ENCODE measurements at regions not wholly inside any gene's neighbourhood (a gene's known extent, or its start where the extent isn't known, plus 50 kb on each side); places are given as distances from the start of the nearest gene placed in this dataset.

DNA sequence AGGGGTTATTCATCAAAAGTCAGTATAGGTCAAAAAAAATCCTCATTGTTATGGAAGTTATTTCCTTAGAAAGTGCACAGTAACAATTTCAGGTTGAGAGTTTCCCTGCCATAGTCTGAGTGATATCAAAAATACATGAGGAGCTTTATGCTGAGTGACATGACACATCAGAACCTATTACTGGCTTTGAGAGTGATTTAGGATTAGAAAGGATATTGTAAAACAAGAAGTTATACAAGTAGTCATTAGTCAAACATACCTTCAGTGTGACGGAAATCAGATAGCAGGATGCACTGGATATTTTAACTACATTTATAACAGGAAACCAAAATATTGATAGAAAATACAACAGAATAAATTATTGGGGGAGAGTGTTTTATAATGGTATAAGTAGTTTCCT lies 471.1 kb downstream of the VGLL3 start:
- H3K4me1 ChIP-seq (ENCODE audit: insufficient read depth, low read length): no peaks in the 10 kb centered on the region
- no peak overlapping the region for H3K9ac ChIP-seq (ENCODE audit: low read depth, low read length)
- H3K4me3 ChIP-seq (ENCODE audit: low read length): no peak overlapping the region
- no peak overlapping the region for H3K27ac ChIP-seq (ENCODE audit: low read length)
- H3K9me3 ChIP-seq (ENCODE audit: insufficient read depth, low read depth, low read length): no peaks in the 10 kb centered on the region
- no peaks in the 10 kb centered on the region for H3K36me3 ChIP-seq (ENCODE audit: insufficient read depth, low read depth, low read length)
- H3K27me3 ChIP-seq (ENCODE audit: insufficient read depth, low read length): no peaks in the 10 kb centered on the region

DNA sequence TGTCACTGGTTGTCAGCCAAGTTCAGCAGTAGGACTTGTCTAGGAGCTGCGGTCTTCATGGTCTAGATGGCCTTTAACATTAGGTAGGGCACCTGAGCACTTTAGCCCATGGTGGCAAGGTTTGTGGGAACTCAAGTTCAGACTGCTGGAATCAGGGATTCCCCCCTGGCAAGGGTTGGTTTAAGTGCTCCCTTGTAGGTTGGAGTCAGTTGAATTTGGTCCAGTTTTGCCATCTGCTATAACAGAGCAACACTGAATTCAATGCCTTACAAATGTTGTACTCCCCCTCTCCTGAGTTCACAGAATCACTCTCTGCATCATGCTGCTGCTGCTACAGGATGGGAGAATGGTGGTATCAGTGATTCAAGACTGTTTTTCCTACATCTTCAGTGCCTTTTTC lies 509.3 kb downstream of the VGLL3 start:
- no peak overlapping the region for H3K4me3 ChIP-seq (ENCODE audit: low read length)
- H3K9me3 ChIP-seq (ENCODE audit: insufficient read depth, low read depth, low read length): no peaks in the 10 kb centered on the region; the same call in 1 of the 2 replicates
- no peaks in the 10 kb centered on the region for H3K27me3 ChIP-seq (ENCODE audit: insufficient read depth, low read length)
- no peaks in the 10 kb centered on the region for H3K4me1 ChIP-seq (ENCODE audit: insufficient read depth, low read length)
- no peak overlapping the region for H3K27ac ChIP-seq (ENCODE audit: low read length)
- H3K9ac ChIP-seq (ENCODE audit: low read depth, low read length): no peak overlapping the region
- no peaks in the 10 kb centered on the region for H3K36me3 ChIP-seq (ENCODE audit: insufficient read depth, low read depth, low read length)

DNA sequence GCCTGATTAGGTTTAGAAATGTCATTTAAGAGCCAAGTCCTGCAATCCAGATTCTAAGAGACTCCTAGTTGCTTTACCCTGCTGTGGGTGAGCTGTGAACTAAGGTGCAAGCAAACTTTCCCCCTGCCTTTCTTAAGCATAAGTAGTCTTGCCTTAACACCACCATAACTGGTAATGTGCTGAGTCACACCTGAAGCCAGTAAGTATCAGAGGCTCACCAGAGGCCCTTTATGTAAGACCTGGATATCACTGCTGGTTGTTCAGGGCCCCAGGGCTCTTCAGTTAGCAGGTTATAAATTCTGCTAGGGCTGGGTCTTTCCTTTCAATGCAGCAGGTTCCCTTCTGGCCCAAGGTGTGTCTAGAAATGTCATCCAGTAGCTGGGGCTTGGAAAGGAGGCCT lies 509.9 kb downstream of the VGLL3 start:
- Histone ChIP-seq H3K27ac (ENCODE audit: low read length) (no peak overlapping the region), H3K36me3 (ENCODE audit: insufficient read depth, low read depth, low read length) (no peaks in the 10 kb centered on the region), H3K4me1 (ENCODE audit: insufficient read depth, low read length) (no peaks in the 10 kb centered on the region), H3K9ac (ENCODE audit: low read depth, low read length) (no peak overlapping the region), H3K4me3 (ENCODE audit: low read length) (no peak overlapping the region), H3K9me3 (ENCODE audit: insufficient read depth, low read depth, low read length) (no peaks in the 10 kb centered on the region; the same call in 1 of the 2 replicates), H3K27me3 (ENCODE audit: insufficient read depth, low read length) (no peaks in the 10 kb centered on the region)

DNA sequence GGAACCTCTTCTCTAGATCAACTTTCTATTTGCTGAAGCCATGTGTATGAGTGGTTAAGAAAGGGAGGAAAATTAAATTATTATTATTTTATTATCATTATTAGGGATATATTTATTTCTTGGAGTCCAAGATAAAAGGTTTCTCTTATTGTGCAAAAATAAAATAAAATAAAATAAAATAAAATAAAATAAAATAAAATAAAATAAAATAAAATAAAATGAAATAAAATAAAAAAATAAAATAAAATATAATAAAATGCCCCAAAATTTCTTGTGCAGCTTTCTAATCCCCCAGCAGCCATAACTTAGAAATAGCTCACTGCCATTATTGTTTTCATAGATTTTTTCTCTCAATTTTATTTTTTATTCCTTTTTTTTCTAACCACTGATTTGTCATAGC lies 526.8 kb downstream of the VGLL3 start:
- no peaks in the 10 kb centered on the region for H3K9me3 ChIP-seq (ENCODE audit: insufficient read depth, low read depth, low read length)
- H3K9ac ChIP-seq (ENCODE audit: low read depth, low read length): no peak overlapping the region
- H3K27me3 ChIP-seq (ENCODE audit: insufficient read depth, low read length): no peaks in the 10 kb centered on the region
- H3K27ac ChIP-seq (ENCODE audit: low read length): no peak overlapping the region
- H3K4me1 ChIP-seq (ENCODE audit: insufficient read depth, low read length): no peaks in the 10 kb centered on the region
- H3K4me3 ChIP-seq (ENCODE audit: low read length): no peak overlapping the region
- H3K36me3 ChIP-seq (ENCODE audit: insufficient read depth, low read depth, low read length): no peaks in the 10 kb centered on the region

DNA sequence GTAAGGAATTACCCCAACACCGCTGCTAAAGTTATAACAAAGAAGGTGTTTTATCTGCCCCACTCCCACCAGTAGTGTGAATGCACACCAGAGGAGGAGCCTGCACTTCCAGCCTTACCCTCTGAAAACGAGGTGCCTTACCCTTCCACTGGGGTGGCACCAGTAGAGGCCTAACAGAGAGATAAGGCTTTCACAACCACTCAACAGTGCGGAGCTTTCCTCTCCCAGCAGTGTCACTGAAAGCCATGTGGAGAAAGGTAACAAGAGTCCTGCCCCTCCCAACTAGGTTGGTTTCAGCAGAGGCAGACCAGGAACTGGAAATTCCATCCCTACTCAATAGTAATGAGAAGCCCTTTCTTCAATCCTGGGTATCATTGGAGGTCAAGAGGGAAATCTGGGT lies 539.2 kb downstream of the VGLL3 start:
- Histone ChIP-seq H3K9ac (ENCODE audit: low read depth, low read length) (no peak overlapping the region), H3K9me3 (ENCODE audit: insufficient read depth, low read depth, low read length) (no peaks in the 10 kb centered on the region), H3K36me3 (ENCODE audit: insufficient read depth, low read depth, low read length) (no peaks in the 10 kb centered on the region), H3K4me3 (ENCODE audit: low read length) (no peak overlapping the region), H3K4me1 (ENCODE audit: insufficient read depth, low read length) (no peaks in the 10 kb centered on the region), H3K27me3 (ENCODE audit: insufficient read depth, low read length) (no peaks in the 10 kb centered on the region), H3K27ac (ENCODE audit: low read length) (no peak overlapping the region)

DNA sequence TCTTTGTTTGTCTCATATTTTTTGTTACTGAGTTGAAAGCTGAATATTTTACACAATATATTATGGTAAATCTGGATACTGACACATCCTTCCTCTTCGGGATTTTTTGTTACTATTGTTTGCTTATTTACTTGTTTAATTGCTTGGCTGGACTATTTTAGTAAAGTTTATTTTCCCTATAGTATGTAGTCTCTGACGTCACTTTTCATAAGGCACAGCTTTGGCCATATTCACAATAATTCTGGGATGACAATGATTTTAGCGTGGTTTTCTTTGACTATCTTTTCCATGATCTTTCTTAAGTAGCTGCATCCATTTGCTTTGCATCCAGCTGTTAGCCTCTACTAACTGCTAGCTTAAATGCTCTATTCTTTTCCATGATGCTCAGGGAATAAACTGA lies 552.4 kb downstream of the VGLL3 start:
- Histone ChIP-seq H3K4me1 (ENCODE audit: insufficient read depth, low read length) (no peaks in the 10 kb centered on the region), H3K9ac (ENCODE audit: low read depth, low read length) (no peak overlapping the region), H3K9me3 (ENCODE audit: insufficient read depth, low read depth, low read length) (no peaks in the 10 kb centered on the region), H3K27ac (ENCODE audit: low read length) (no peak overlapping the region), H3K27me3 (ENCODE audit: insufficient read depth, low read length) (no peaks in the 10 kb centered on the region), H3K4me3 (ENCODE audit: low read length) (no peak overlapping the region), H3K36me3 (ENCODE audit: insufficient read depth, low read depth, low read length) (no peaks in the 10 kb centered on the region)

DNA sequence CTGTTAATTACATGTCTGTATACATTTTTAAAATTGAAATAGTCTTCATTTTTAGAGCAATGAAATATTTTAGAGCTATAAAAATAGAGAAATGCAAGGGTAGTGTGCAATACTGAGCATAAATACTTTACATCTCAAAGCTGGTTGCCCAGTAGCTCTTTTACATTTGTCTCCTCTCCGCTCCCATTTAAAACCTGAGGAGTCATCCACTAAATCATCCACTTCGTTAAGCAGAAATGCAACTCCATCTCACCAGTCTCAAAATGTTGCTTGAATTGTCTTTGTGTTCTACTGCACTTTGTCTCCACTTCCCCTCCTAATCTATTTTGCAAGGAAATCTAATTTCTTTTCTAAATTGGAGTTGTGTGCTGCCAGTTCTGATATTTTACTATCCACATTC lies 563.6 kb downstream of the VGLL3 start:
- no peak overlapping the region for H3K9ac ChIP-seq (ENCODE audit: low read depth, low read length)
- H3K4me3 ChIP-seq (ENCODE audit: low read length): no peak overlapping the region
- no peaks in the 10 kb centered on the region for H3K27me3 ChIP-seq (ENCODE audit: insufficient read depth, low read length)
- H3K36me3 ChIP-seq (ENCODE audit: insufficient read depth, low read depth, low read length): no peaks in the 10 kb centered on the region
- no peaks in the 10 kb centered on the region for H3K4me1 ChIP-seq (ENCODE audit: insufficient read depth, low read length)
- no peak overlapping the region for H3K27ac ChIP-seq (ENCODE audit: low read length)
- no peaks in the 10 kb centered on the region for H3K9me3 ChIP-seq (ENCODE audit: insufficient read depth, low read depth, low read length)

DNA sequence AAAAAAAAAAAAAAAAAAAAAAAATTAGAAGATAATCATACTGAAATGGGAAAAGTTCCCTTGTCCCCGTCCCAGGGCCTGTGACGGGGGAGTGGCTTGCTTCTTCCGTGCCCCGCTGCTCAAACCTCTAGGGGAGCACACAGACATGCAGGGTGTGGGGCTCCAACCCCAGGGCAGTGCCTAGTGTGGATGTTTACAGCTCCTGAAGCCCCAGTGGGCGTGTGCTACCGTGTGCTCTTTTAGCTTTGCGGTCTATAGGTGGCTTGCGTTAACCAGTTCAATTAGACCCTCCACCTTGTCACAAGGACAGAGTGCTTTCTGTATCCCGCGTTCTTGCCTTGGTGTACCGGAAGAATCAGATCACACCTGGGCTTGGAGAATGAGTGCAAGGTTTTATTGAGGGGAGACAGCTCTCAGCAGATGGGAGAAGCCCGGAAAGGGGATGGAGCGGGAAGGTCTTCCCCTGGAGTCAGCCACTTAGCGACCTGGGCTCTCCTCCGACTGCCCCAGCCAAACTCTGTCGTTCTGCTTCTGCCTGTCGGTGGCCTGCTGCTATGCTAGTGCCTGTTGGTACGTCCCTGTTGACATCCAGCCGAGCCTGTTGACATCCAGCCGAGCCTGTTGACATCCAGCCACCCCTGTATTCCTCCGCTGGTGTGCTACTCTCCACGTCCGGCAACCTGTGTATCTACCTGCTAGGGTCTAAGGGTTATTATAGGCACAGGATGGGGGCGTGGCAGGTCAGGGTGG lies 569.8 kb downstream of the VGLL3 start:
- H3K9ac ChIP-seq (ENCODE audit: low read depth, low read length): no peak overlapping the region
- H3K4me1 ChIP-seq (ENCODE audit: insufficient read depth, low read length): no peaks in the 10 kb centered on the region
- H3K27ac ChIP-seq (ENCODE audit: low read length): no peak overlapping the region
- H3K36me3 ChIP-seq (ENCODE audit: insufficient read depth, low read depth, low read length): no peaks in the 10 kb centered on the region
- H3K9me3 ChIP-seq (ENCODE audit: insufficient read depth, low read depth, low read length): no peaks in the 10 kb centered on the region
- no peak overlapping the region for H3K4me3 ChIP-seq (ENCODE audit: low read length)
- H3K27me3 ChIP-seq (ENCODE audit: insufficient read depth, low read length): no peaks in the 10 kb centered on the region

DNA sequence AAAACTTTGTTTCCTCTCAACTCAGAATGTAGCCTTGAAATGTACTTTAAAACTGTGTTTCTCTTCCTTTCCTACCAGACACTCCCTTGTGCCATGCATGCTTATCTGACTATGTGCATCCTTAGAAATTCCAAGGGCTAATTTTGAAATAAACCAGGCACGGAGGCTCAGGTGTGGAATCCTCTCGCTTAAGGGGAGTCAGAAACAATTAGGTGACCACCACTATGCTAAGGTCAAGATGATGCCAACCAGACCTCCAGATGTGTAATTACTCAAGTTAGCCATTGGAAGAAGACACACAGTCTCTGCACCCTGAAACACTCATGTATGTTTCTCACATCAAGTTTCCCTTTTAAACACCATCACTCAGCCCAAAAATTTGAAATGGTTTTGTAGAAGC lies 572.1 kb downstream of the VGLL3 start:
- Histone ChIP-seq H3K27ac (ENCODE audit: low read length) (no peak overlapping the region), H3K9me3 (ENCODE audit: insufficient read depth, low read depth, low read length) (no peaks in the 10 kb centered on the region), H3K36me3 (ENCODE audit: insufficient read depth, low read depth, low read length) (no peaks in the 10 kb centered on the region)

DNA sequence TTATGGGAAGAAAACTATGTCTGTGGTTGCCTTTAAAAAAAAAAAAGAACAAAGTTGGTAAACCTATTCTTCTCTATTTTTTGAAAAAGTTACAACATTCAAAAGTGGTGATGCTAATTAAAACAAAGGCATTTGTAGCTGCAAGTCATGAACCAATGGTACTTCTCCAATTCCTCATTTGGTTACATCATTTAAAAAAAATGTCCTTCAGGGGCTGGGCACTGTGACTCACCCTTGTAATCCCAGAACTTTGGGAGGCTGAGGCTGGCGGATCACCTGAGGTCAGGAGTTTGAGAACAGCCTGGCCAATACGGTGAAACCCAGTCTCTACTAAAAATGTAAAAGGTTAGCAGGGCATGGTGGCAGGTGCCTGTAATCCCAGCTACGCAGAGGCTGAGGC lies 574.6 kb downstream of the VGLL3 start:
- Histone ChIP-seq H3K9me3 (ENCODE audit: insufficient read depth, low read depth, low read length) (no peaks in the 10 kb centered on the region), H3K4me1 (ENCODE audit: insufficient read depth, low read length) (peaks cover 1% of the 10 kb centered on the region; the same call in 1 of the 2 replicates), H3K36me3 (ENCODE audit: insufficient read depth, low read depth, low read length) (no peaks in the 10 kb centered on the region), H3K4me3 (ENCODE audit: low read length) (no peak overlapping the region), H3K9ac (ENCODE audit: low read depth, low read length) (no peak overlapping the region), H3K27ac (ENCODE audit: low read length) (no peak overlapping the region), H3K27me3 (ENCODE audit: insufficient read depth, low read length) (no peaks in the 10 kb centered on the region)

More for the DNA sequence above, 572.1 kb downstream of the VGLL3 start:
- Histone ChIP-seq H3K27me3 (ENCODE audit: insufficient read depth, low read length) (no peaks in the 10 kb centered on the region), H3K4me1 (ENCODE audit: insufficient read depth, low read length) (no peaks in the 10 kb centered on the region), H3K4me3 (ENCODE audit: low read length) (no peak overlapping the region), H3K9ac (ENCODE audit: low read depth, low read length) (no peak overlapping the region)

DNA sequence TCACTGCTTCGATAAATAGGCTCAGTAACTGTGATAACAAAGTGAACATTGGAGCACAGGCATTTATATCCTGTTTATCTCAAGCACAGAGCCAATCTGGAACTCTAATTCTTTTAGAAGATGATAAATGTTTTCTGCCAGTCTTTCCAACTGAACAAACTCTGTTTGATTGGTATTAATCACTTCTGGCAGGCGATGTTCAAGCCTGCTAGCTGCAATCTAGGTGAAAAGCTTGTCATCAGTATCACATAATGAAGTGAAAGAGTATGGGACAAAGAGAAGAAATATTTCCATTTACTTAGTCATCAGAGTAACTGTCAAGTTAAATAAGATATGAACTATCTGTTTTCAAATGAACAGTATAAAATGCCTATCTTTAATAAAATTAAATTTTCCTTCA lies 577.3 kb downstream of the VGLL3 start:
- Histone ChIP-seq H3K4me1 (ENCODE audit: insufficient read depth, low read length) (peaks cover 25% of the 10 kb centered on the region; the same call in 1 of the 2 replicates), H3K9me3 (ENCODE audit: insufficient read depth, low read depth, low read length) (no peaks in the 10 kb centered on the region), H3K27me3 (ENCODE audit: insufficient read depth, low read length) (no peaks in the 10 kb centered on the region), H3K36me3 (ENCODE audit: insufficient read depth, low read depth, low read length) (no peaks in the 10 kb centered on the region), H3K27ac (ENCODE audit: low read length) (no peak overlapping the region), H3K9ac (ENCODE audit: low read depth, low read length) (no peak overlapping the region), H3K4me3 (ENCODE audit: low read length) (no peak overlapping the region)

DNA sequence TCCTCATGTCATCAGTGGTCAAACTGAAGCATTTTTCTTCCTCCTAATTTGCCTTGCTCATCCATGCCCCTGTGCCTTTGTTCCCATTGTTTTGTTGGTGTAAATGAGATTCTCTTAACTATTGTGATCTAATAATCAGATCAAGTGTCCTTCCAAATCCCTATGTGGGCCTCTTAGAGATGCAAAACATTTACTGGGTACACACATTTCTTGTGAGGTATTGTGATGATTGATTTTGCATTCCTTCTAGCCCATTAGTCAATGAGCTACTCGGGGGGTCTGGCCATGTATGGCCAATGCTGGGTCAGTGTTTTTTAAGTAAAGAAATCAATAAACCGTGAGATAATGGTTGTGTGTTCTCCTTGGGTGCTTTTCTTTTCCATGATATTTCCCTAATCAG lies 580.4 kb downstream of the VGLL3 start:
- H3K9me3 ChIP-seq (ENCODE audit: insufficient read depth, low read depth, low read length): no peaks in the 10 kb centered on the region
- no peaks in the 10 kb centered on the region for H3K27me3 ChIP-seq (ENCODE audit: insufficient read depth, low read length)
- no peaks in the 10 kb centered on the region for H3K36me3 ChIP-seq (ENCODE audit: insufficient read depth, low read depth, low read length)
- peak overlapping the region; percentile 7; the same call in 1 of the 2 replicates for H3K9ac ChIP-seq (ENCODE audit: low read depth, low read length)
- peaks cover 36% of the 10 kb centered on the region; the same call in 1 of the 2 replicates for H3K4me1 ChIP-seq (ENCODE audit: insufficient read depth, low read length)
- peak overlapping the region; percentile 9; the same call in 1 of the 2 replicates for H3K4me3 ChIP-seq (ENCODE audit: low read length)
- H3K27ac ChIP-seq (ENCODE audit: low read length): peak overlapping the region; percentile 10
